GM18519 (cell line): ENCODE measurements at regions not wholly inside any gene's neighbourhood (a gene's known extent, or its start where the extent isn't known, plus 50 kb on each side); places are given as distances from the start of the nearest gene placed in this dataset.
"Not testable (repeated sequence)": the region's sequence is repeated elsewhere in the genome, so short reads cannot be mapped to it uniquely, and the experiment has no call there.

Source experiments
- ATAC-seq: cut with Tn5 transposase; IDR thresholded peaks from one replicate; pipeline ENCODE4 v1.9.1; 2021; ENCODE audit warnings: mild to moderate bottlenecking, moderate library complexity; ENCODE audit not compliant: unreplicated experiment, low FRiP score

DNA sequence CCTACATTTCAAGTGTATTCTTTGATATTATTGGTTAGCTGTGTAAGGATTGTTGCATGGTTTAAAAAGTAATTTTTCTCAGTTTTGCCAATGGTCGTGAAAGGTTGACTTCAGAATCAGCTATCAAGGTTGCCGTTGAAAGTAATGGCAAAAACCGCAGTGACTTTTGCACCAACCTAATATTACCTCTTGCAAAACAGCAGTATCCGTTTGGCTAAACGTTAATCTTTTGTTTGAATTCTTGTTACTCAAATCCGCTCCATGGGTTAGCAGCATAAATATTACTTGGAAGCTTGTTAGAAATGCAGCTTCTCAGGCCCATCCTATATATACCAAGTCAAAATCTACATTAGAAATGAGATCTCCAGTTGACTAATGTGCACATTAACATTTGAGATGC lies 141.6 kb upstream of the PRSS12 start:
- not testable (repeated sequence) for ATAC-seq

DNA sequence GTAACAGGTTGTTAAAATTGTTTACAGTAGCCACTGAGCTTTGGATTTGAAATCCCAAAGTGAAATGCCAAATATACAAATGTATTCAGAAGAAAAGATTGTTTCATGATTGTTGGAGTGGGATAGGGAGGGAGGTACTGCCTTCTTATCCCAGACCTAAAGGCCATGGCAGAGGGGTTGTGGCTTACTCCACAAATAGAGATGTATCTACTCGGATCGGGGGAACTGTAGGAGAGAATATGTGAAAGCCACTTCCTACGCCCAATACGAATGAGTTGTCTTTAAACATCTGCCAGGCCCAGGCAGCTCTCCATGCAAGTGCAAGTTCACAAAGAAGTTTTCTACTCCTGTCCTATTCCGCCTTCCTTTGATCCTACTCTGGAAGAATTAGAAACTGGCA lies 150.2 kb upstream of the PRSS12 start:
- ATAC-seq = not testable (repeated sequence)

DNA sequence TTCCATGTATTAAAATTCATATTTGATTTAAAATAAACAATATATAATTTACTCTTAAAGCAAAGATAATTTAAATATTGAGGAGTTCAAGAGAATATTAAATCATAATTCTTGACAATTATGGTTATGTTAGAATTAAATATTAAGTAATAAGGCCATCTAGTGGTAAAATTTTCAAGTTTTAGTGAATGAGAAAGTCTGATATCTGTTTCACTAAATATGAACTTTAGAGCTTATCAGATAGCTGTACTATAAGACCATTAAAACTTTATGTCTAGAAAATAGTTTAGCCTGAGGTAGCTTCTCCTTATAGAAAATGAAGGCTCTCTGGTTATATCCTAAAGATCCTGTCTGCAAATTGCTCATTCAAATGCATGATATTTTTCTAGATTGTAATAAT lies 152.1 kb upstream of the PRSS12 start:
- ATAC-seq = not testable (repeated sequence)

- not testable (repeated sequence) for ATAC-seq
Observed at GRCh38 chr4:118505491-118505890, 152.7 kb upstream of the PRSS12 start.

GRCh38 chr4:118512870-118513269 lies 160.1 kb upstream of the PRSS12 start:
- ATAC-seq = not testable (repeated sequence)

GRCh38 chr4:118514332-118514731 lies 161.5 kb upstream of the PRSS12 start:
- ATAC-seq = not testable (repeated sequence)

GRCh38 chr4:118516107-118516506 lies 163.3 kb upstream of the PRSS12 start:
- ATAC-seq = not testable (repeated sequence)

GRCh38 chr4:118530107-118530506 lies 155.1 kb upstream of the METTL14 start:
- not testable (repeated sequence) for ATAC-seq

DNA sequence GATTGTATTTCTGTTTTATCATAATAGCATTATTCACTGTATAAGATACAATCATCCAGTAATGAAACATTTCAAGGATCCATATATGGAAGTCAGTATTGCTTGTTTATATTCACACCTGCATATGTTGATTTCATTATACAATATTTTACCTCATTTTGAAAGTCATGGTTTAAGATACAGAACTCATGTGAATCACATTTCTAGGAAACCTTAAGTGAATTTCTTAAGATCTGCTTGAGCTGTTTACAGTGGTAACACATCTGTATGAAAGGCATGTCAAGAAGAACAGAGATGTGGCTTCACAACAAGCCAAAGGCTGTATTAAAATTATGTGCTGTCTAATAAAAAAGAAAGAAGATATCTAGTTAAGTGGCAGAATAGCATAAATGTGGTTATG lies 153.2 kb upstream of the METTL14 start:
- ATAC-seq = not testable (repeated sequence)

DNA sequence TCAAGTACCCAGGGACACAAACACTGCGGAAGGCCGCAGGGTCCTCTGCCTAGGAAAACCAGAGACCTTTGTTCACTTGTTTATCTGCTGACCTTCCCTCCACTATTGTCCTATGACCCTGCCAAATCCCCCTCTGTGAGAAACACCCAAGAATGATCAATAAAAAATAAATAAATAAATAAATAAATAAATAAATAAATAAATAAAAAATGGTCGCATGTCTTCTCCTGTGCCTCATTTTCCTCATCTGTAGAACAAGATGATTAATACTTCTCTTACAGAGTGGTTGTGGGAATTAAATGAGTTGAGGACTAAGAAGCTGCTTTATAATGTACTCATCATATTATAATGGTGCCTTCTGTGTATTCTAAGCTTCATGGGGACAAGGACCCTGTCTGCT lies 149.4 kb upstream of the METTL14 start:
- not testable (repeated sequence) for ATAC-seq

GRCh38 chr4:118539412-118540077 lies 145.6 kb upstream of the METTL14 start:
- peak; percentile 86 for ATAC-seq

DNA sequence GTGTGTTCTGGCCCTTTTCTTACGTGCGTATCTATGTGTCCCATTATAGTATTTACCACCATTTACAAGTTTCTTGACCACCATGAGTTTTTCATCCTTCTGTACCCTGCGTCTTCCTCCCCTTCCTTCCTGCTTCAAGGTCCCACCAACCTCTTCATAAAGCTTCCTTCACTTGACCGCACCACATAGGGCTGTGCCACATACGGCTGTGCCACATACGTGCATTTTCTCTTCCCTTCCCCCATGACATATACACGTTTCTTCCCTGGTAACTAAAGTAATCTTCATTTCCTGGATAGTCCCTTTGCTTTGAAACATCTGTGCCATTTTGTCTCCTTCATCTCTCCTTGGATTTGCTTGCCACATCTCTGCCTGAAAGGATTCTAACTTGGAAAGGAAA lies 128.6 kb upstream of the METTL14 start:
- ATAC-seq = not testable (repeated sequence)

DNA sequence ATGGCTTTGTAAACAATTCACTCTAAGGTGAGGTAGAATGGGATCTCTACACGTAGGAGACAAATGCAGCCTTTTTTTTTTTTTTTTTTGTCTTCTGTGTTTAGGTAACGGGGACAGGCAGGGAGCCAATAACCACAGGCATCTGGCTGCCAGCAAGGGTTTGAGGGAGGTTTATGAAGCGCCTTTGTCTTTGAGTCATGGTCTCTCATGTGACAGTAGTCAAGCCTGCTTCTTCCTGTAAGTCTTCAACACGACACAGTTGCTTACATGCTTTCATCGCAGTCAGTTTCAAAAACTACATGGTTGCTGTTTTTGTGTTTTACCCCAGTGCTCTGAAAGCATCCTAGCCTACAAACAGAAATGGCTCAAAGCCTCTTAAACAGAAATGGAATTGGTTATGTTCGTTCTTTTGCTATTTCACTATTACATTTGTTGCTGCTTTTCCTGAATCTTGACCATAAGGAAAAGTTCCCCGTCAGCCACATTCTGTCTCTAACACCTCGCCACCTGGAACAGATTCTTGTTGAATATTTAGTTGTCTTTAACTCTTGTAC lies 127.8 kb upstream of the METTL14 start:
- no peak for ATAC-seq

GRCh38 chr4:118558188-118558587 lies 127.0 kb upstream of the METTL14 start:
- ATAC-seq = not testable (repeated sequence)

GRCh38 chr4:118561559-118561958 lies 123.6 kb upstream of the METTL14 start:
- not testable (repeated sequence) for ATAC-seq

GRCh38 chr4:118566003-118566513 lies 119.1 kb upstream of the METTL14 start:
- ATAC-seq = peak; percentile 62

DNA sequence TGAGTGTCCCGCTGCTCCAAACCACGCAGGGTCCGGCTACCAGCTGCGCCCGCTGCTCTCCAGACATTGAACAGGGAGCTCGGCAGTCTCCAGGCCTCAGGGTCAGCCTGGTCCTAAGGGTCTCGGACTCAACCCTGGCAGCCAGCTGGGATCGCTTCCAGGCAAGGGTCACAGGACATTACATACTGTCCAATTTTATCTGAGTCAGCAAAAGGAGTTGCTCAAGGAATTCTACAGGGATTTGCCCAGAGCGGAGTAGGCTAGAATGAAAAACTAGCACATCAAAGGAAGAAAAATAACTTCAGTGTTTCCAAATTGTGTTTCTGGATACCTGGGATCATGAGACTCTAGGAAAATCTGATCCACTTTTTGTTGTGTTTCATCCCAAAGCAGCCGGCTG lies 112.2 kb upstream of the METTL14 start:
- not testable (repeated sequence) for ATAC-seq

DNA sequence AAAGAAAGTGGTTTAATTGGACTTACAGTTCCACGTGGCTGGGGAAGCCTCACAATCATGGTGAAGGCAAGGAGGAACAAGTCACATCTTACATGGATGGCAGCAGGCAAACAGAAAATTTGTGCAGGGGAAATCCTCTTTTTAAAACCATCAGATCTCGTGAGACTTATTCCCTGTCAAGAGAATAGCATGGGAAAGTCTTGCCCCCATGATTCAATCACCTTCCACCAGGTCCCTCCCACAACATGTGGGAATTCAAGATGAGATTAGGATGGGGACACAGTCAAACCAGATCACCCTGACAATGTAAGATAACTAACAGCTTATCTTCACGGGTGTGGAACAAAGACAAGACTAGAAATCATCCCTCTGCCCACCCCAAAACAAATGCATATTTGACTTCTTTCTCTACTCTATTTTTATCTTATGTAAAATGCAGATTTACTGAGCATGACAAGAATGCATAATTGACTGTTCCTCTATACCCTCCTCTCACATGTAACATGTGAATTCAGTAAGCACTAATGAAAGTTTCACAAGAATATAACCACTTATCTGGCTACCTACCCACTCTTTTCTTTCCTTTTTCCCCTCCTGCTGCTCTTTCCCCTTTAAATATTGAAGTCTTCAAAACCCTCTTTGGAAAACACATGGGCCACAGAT lies 110.8 kb upstream of the METTL14 start:
- not testable (repeated sequence) for ATAC-seq

DNA sequence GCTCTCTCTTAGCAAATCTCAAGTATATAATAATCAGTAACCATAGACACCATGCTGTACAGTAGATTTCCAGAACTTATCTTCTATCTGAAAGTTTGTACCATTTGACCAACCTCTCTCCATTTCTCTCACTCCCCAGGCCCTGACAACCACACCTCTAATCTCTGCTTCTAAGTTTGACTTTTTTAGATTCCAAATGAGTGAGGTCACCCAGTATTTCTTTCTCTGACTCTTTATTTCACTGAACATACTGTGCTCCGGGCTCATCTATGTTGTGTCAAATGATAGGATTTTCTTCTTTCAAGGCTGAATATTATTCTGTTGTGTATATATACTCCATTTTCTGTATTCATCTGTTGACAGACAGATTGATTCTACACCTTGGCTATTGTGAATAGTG lies 110.1 kb upstream of the METTL14 start:
- not testable (repeated sequence) for ATAC-seq

GRCh38 chr4:118575726-118576125 lies 109.5 kb upstream of the METTL14 start:
- ATAC-seq = not testable (repeated sequence)

- ATAC-seq = not testable (repeated sequence)
Observed at GRCh38 chr4:118576709-118577219, 108.4 kb upstream of the METTL14 start.
